Stomach (tissue), 4 donors: ENCODE measurements at regions not wholly inside any gene's neighbourhood (a gene's known extent, or its start where the extent isn't known, plus 50 kb on each side); places are given as distances from the start of the nearest gene placed in this dataset.

Source experiments
- EP300 ChIP-seq: sonication (generic); formaldehyde crosslinking; IDR thresholded peaks from one replicate; pipeline ENCODE4 v1.6.1; 2017; ENCODE audit warnings: antibody characterized with exemption
- POLR2A ChIP-seq, 4 donors: fragments of 450-650 bp; IDR thresholded peaks; one replicate each; pipeline ENCODE4 v1.6.1; 2016; ENCODE audit warnings: antibody characterized with exemption in 4 of 4, control low read depth in 2 of 4, mild to moderate bottlenecking in 1 of 4, moderate library complexity in 1 of 4
- POLR2AphosphoS5 ChIP-seq, 3 donors: sonication (generic); formaldehyde crosslinking; IDR thresholded peaks; one replicate each; pipeline ENCODE4 v1.6.1; 2016; ENCODE audit warnings: antibody characterized with exemption in 3 of 3
- TF ChIP-seq, protein P1 (sequence below), 7 experiments: fragments of 450-650 bp in 4 of 7; fragments of 200-600 bp in 3 of 7; sonication (generic) in 3 of 7; IDR thresholded peaks; one replicate each; pipeline ENCODE4 v1.5.1; 2016 to 2019; ENCODE audit warnings: antibody characterized with exemption in 7 of 7, control low read depth in 2 of 7, mild to moderate bottlenecking in 1 of 7

DNA sequence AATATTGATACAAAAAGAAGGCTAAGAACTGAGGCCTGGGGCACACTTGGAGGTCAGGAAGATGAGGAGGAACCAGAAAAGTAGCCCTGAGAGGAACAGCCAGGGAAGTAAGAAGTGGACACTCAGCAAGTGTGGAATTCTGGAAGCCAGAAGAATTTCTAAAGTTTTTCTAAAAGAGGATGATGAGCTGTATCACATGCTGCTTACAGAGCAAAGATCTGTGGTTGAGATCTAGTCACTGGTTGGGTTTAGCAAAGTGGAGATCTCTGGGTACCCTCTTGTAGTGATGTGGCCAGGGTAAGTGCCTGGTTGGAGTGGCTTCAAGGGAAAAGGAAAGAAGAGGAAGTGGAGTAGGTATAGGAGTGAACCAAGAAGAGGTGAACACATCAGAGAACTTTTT, 95.4 kb upstream of the DAZL start:
- TF ChIP-seq POLR2A (IDR thresholded peaks at IDR 0.05) (no peak), POLR2AphosphoS5 (IDR thresholded peaks at IDR 0.05) (no peak), EP300 (no peak)
- TF ChIP-seq, protein P1, sequence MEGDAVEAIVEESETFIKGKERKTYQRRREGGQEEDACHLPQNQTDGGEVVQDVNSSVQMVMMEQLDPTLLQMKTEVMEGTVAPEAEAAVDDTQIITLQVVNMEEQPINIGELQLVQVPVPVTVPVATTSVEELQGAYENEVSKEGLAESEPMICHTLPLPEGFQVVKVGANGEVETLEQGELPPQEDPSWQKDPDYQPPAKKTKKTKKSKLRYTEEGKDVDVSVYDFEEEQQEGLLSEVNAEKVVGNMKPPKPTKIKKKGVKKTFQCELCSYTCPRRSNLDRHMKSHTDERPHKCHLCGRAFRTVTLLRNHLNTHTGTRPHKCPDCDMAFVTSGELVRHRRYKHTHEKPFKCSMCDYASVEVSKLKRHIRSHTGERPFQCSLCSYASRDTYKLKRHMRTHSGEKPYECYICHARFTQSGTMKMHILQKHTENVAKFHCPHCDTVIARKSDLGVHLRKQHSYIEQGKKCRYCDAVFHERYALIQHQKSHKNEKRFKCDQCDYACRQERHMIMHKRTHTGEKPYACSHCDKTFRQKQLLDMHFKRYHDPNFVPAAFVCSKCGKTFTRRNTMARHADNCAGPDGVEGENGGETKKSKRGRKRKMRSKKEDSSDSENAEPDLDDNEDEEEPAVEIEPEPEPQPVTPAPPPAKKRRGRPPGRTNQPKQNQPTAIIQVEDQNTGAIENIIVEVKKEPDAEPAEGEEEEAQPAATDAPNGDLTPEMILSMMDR (IDR thresholded peaks at IDR 0.05) = no peak
